ENCODE measurements at regions not wholly inside any gene's neighbourhood (a gene's known extent, or its start where the extent isn't known, plus 50 kb on each side); places are given as distances from the start of the nearest gene placed in this dataset.

DNA sequence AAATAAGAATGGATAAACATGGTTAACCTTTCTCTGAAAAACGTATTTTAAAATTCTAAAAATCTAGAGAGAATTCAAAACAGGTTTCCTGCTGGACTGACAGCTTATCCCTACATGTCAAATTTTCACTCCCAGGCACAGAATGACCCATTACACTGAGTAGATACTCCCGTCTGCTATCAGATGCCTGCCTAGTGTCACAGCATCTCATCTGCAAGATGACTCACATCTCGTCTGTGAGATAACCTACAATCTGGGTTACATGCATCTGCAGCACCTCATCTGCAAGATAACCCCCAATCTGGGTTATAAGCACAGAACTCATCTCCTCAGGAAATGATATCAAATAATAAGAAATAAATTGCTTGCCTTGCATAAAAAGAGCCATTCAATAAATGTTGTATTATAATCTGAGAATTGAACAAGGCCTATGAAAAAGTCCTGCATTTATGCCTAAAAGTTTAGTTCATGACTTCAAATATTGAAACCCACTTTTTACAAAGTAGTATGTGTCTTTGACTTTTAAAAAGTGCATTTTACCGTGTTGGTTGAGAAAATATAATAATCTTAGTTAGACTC lies 188.3 kb upstream of the THBS1 start:
- DNase-seq (ENCODE audit: low read depth) = no peak
- TF ChIP-seq, protein P1, sequence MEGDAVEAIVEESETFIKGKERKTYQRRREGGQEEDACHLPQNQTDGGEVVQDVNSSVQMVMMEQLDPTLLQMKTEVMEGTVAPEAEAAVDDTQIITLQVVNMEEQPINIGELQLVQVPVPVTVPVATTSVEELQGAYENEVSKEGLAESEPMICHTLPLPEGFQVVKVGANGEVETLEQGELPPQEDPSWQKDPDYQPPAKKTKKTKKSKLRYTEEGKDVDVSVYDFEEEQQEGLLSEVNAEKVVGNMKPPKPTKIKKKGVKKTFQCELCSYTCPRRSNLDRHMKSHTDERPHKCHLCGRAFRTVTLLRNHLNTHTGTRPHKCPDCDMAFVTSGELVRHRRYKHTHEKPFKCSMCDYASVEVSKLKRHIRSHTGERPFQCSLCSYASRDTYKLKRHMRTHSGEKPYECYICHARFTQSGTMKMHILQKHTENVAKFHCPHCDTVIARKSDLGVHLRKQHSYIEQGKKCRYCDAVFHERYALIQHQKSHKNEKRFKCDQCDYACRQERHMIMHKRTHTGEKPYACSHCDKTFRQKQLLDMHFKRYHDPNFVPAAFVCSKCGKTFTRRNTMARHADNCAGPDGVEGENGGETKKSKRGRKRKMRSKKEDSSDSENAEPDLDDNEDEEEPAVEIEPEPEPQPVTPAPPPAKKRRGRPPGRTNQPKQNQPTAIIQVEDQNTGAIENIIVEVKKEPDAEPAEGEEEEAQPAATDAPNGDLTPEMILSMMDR (conservative IDR thresholded peaks at IDR 0.05; ENCODE audit: control insufficient read depth, insufficient read depth, low read depth, low read length) = no peak
- no peak overlapping the region for H3K4me3 ChIP-seq (ENCODE audit: control insufficient read depth, low read depth, low read length)

DNA sequence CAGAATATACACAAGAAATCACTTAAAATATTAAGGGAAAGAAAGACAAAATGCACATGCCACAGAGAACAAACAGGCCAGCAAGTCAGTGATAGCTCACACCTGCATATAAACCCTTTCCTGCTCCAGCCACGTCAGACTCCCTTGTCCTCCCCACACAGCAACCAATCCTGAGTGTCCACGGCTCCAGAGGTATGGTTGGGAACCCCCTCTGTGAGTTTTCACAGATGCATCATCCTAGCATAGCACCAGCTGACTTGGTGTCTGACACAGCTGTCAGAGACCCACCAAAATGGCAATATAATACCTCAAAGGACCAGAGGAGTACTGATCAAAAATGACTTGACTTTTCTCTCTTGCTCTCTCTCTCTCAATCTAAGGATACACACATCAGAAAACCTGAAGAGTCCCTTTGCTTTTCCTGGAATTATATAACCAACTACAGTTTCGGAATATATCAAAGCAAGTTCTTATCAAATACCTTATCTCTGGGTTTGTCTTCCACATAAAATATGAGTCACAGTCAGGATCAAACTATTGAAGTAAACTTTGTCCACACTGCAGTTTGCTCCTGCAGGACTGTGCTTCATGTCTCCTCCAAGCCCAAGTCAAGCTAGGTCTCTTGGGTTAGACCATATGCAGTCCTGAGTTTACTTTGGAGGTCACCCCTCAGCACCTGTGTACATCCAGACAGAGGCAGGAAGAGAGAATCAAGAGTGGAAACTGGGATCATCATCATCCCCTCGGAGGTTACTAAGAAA lies 187.1 kb upstream of the THBS1 start:
- TF ChIP-seq, protein P1 (conservative IDR thresholded peaks at IDR 0.05; ENCODE audit: control insufficient read depth, insufficient read depth, low read depth, low read length) = no peak
- no peak overlapping the region for H3K4me3 ChIP-seq (ENCODE audit: control insufficient read depth, low read depth, low read length)
- no peak for DNase-seq (ENCODE audit: low read depth)

DNA sequence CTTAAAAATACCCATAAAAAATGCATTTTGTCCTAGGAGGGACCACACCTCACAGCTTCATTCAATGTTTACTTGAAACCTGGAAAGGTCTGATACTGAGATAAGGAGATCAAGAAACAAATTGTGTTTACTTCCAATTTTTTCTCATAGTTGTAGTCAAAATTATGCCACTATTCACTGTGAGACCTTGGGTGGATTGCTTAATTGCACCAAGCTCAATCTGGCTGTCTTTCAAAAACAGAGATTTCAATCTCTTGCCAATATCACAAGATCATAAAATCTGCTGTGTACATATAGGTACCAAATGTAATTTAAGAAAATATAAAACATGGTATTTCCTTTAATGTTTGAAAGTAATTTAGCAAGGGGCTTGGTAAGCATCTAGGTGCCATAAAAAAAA lies 186.4 kb upstream of the THBS1 start:
- TF ChIP-seq, protein P1 (conservative IDR thresholded peaks at IDR 0.05; ENCODE audit: control insufficient read depth, insufficient read depth, low read depth, low read length) = no peak
- no peak overlapping the region for H3K4me3 ChIP-seq (ENCODE audit: control insufficient read depth, low read depth, low read length)
- DNase-seq (ENCODE audit: low read depth) = no peak

DNA sequence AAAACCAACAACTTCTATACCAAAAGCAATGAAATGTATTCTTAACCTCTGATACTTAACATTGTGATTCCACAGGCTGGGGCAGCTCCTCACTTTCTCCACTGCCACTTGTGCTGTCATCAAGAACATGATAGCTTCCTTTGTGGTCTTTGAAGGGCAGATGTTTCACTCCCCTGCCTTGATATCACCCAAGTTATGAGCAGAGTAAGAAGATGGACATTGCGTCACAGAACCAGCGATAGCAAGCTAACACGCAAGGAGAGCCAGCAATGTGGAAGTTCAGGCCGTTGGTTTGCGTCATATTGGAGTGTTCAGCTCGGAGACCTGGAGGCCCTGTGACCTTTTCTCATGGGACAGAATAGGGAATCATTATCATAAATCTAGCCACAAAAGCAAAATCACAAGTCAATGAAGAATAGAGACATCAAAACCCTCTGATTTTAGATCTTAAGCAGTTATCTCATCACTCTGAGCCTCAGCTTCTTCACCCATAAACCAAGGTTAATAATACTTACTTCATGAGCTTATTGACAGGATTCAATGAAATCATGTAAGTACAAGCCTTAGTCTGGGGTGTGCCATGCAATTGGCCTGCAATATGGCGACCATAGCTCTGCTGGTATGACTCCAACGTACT lies 183.8 kb upstream of the THBS1 start:
- H3K4me3 ChIP-seq (ENCODE audit: control insufficient read depth, low read depth, low read length) = no peak overlapping the region
- no peak for DNase-seq (ENCODE audit: low read depth)
- TF ChIP-seq, protein P1 (conservative IDR thresholded peaks at IDR 0.05; ENCODE audit: control insufficient read depth, insufficient read depth, low read depth, low read length) = no peak

DNA sequence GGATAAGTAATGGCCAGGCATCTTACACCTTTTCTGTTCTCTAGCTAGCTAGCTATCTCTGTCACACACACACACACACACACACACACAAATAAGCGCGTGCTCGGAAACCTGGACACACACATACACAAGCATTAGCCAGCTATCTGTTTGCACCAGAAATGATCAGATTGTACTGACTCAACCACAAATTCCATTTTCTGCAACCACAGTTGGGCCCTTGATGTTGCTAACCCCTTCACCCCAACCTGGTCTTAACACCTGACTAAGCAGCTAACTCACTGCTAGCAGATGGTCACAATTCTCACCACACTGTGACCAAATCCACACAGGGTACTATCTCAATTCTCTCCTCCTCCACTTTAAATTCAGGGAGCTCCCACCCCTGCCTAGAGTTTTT lies 183.0 kb upstream of the THBS1 start:
- no peak for DNase-seq (ENCODE audit: low read depth)
- no peak overlapping the region for H3K4me3 ChIP-seq (ENCODE audit: control insufficient read depth, low read depth, low read length)
- TF ChIP-seq, protein P1 (conservative IDR thresholded peaks at IDR 0.05; ENCODE audit: control insufficient read depth, insufficient read depth, low read depth, low read length) = no peak

DNA sequence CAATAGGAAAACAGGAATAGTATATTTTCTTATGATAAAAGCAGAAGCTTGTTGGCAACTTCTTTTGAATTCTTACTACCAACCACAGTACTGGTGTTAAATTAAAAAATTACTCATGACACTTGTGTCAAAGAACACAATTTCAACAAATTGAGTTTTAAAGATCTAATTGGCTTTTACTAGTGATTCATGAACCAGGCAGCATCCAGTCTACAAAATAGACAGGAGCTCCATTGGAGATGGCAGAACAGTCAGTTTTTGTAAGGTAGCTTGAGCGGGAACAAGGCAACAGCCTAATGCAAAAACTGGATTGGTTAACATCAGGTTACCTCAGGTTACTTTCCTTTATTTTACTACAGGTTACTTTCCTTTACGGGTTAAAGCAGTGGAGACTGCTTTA lies 181.3 kb upstream of the THBS1 start:
- DNase-seq (ENCODE audit: low read depth) = no peak
- TF ChIP-seq, protein P1 (conservative IDR thresholded peaks at IDR 0.05; ENCODE audit: control insufficient read depth, insufficient read depth, low read depth, low read length) = no peak
- H3K4me3 ChIP-seq (ENCODE audit: control insufficient read depth, low read depth, low read length) = no peak overlapping the region
